Stimulated activated CD4-positive, alpha-beta T cell treated with anti-CD3 and anti-CD28 coated beads, Interleukin-15, amount 100 ng/mL, for 24 hours (primary cell): ENCODE measurements at regions not wholly inside any gene's neighbourhood (a gene's known extent, or its start where the extent isn't known, plus 50 kb on each side); places are given as distances from the start of the nearest gene placed in this dataset.

Experiments
- DNase-seq: peaks from one replicate; pipeline ENCODE4 v3.0.0-alpha.2; 2020

DNA sequence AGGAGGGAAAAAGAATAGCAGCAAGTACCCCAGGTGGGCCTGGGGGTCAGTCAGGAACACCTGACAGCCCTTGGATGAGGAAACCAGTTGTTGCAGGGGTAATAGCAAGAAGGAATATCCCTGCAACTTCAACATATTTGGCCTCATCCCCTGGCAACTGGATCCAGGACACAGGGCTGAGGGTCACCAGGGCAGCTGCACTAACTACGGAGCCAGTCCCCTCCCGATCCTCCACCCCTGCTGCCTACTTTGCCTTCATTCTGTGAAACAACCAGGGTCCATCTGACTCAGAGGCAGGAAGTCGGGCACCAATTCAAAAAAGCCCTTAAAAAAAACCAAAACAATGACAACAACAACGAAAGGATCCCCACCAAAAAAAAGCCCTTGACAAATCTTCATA, 52.9 kb downstream of the FRMPD3 start:
- DNase-seq, result no peak

DNA sequence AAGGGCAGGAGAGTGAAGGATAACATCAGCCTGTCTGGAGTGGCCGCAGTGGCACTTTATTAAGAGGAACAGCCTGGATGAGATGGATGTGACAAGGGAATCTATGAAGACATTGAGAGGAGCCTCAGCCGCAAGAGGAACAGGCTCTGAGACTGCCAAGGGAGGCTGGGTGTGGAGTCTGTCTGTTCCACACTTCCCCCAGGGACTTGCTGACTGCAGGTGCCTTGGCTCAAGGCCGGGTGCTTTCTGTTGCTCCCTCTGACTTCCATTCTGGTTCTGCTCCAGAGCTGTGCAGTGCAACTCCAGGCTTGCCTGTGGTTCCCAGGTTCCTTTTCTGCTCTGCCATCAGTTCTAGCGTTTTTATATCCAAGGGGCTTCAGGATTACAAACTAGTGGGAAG, 54.6 kb downstream of the FRMPD3 start:
- no peak for DNase-seq

DNA sequence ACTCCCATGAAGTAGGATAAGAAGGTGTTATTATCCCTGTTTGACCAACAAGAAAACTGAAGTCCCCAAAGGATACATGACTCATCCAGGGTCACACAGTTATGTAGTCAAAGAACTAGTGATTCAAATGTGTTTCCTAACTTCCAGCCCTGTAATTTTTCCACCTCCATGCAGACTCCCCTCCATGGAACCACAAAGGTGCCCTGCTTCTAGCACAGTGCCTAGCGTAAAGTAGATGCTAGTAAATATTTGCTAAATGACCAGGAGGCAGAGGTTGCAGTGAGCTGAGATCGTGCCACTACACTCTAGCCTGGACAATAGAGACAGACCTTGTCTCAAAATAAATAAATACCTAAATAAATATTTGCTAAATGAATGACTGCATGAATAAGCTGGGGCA, 55.8 kb downstream of the FRMPD3 start:
- no peak for DNase-seq

DNA sequence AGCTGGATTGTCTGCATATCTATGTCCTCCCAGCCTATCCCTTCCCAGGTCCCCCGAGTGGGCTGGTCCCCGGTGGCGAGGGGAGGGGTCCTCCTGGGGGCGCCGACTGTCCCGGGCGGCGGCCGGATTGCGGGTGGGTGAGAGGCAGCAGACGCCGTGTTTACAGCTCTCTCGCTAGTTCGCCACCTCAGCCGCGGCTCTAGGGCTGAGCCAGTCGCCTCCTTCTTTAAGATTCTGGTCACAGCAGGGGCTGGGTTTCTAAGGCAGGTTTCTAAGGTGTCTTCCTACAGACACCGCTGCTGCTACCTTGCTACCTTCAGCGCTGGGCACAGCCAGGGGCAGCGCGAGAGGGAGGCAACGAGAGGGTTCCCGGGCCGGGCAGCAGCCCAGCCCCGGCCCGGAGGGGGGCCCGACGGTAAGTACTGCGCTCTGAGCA, 57.2 kb downstream of the FRMPD3 start:
- peak; percentile 3 for DNase-seq

DNA sequence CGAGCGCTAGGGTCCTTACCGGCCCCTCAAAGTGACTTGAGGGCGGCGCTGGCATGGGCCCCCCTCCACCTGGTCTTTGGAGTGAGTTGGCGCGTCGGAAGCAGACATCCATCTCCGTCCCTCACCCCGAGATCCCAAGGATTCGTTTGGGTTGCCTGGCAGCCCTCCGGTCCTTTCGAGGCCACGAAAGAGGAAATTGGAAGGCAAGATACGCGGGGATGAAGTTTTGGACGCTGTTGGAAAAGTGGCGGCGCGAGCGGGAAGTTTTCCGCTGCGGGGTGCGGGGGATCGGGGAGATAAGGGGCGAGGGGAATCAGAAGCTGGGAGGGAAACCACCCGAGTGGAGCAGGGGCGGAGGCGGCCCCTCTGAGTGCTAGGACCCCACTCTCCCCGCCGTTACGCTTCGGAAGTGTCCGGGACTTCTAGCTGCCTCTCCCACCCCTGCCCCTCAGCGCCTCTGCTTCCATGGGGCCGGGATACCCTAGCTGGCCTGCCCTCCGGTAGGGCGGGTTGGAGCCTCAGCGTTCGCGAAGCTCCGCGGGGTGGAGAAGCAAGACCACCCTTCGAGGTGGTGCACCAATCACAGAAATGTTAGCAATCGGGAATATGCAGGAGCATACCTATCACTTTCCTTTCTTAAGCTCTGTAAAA, 57.8 kb downstream of the FRMPD3 start:
- no peak for DNase-seq

DNA sequence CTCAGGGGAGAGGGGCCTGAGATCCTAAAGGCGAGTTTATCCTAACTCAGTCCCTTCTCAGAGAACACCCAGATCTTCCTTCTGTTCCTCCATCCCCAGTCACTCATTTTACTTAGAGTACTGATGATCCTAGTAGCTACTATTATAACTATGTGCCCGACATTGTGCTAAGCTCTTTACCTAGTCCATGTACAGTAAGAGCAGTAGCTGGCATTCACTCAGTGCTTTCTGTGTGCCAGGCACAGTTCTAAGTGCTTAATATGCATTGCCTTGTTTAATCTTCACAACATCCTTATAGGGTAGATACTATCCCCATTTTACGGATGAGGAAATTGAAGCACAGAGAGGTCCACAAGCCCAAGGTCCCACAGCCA, 58.3 kb downstream of the FRMPD3 start:
- DNase-seq, result no peak

DNA sequence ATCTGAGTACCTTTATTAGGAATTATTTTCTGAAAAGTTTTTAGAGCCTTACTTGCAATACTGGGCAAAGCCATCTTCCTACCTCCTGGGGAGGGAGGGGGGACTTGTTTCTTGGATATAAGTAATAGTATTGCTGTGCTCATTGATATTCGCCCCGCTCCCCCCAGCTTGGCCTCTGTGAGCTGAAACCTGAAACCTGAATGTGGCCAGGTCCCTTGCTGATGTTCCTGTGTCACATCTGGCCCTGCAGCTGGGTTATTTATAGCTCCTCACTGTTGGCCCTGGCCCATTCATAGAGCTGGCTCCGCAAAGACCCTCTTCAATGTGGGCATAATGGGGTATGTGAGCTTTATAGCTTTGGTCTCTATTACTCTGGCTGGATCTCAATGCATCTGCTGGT, 59.5 kb downstream of the FRMPD3 start:
- no peak for DNase-seq

DNA sequence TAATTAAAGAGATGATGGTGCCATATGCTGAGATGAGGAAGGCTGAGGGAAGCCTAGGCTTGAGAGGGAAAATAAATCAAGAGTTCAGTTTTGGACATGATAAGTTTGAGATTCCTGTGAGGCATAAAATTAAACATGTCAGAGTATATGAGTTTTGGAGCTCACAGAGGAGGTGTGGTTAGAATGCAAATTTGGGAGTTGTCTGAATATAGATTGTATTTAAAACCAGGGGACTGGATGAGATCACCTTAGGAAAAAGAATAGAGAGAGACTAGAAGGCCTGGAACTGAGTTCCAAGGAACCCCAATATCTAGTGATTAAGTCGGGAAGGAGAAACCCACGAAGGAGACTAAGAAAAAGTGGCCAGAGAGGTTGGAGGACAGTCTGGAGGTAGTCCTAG, 65.5 kb downstream of the FRMPD3 start:
- DNase-seq, result no peak

DNA sequence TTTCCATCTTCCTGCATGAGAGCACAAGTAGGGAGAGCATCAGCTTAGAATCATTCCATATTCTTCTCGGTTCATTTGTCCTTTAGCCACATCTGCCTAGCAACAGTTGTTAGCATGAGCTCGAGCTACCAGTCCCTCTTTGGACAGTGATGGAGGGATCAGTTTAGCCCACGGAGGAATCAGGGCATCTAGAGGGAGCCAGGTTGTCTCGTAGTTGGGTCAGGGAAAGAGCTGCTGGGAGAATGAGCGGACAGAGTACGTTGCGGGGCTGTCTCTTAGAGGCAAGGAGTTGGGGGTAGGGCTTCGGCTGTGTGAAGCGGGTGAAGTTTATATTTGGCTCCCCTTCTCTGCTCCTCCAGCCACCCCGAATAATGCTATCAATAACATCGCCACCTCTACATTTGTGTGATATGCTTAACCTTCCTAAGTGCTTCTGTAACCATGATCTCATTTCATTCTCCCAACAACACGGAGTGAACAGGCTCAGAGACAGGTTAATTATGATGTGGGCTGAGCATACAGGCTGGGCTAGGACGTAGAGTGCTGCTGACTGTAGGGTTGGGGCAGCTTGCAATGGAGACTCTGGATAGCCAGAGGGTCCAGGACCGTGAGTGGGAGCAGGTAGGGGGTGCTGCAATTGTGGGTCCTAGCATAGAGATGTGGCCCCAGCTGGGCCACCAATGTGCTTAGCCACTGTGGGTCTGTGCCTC, 72.6 kb downstream of the FRMPD3 start:
- DNase-seq, result no peak

DNA sequence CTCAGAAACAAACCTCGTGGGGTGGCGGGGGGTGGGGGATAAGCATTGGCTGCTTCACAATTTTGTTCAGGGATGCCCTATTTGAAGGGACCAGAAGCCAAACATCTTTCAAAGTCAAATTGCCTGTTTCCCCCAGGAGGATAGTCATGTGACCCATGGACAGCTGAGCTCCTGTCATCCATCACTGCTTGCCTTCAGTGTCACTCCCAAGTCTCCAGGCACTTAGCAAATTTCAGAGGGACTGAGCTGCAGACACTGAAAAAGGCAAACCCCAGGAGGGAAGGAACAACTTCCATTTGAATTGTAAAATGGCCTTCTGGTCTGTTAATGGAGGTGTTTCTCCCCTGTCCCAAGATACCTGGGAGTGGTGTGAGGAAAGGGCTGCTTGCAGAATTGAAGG, 73.4 kb downstream of the FRMPD3 start:
- DNase-seq, result no peak

DNA sequence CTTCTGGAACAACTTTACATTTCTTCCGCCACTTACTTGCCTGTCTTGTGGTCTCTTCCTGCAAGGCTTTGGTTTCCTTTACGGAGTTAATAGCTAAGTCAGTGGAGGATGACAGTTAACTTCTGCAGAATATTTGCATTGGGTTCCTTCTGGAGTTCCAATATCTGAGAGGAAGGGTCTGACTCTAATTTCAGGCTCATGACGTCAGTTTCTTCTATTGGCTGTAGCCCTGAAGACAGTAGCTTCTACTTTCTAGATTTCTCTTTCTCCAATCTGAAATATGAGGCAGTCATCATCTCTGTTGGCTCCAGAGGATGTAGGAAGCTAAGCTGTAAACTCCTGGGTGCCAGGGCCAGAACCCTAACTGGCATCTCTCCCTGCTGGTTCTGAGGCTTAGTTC, 76.7 kb downstream of the FRMPD3 start:
- DNase-seq, result no peak

DNA sequence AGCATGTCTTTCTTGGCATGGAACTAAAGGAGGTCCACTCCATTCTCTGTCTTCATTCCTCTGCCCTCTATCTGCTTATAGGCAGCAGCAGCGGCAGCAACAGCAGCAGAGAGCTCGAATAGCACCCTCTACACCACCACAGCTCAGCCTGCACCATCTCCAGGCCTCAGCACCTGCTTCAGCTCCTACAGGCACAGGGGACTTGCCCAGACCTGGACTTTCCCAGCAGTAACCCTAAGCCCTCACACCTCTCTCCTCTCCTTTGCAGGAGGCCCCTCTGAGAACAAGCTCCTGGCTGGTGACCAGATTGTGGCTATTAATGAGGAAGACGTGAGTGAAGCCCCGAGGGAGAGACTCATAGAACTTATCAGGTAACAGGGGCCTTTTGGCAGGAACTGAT, 80.7 kb downstream of the FRMPD3 start:
- no peak for DNase-seq

DNA sequence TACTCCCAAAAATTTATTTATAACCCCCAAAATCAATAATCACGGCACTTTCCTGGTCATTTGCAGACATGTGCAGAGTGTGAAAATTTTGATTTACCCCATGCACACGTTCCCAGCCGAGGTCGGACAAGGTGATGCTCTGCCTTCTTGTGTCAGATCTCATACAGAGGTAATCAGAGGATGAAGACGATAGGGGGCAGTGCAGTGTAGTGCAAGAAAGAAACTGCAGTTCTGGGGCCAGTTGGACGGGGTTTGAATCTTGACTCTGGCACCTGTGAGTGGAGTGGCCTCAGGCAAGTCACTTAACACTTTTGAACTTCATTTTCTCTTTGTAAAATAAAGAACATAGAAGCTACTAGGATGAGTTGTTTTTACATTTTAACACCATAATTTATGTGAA, 88.4 kb downstream of the FRMPD3 start:
- peak; percentile 49 for DNase-seq

DNA sequence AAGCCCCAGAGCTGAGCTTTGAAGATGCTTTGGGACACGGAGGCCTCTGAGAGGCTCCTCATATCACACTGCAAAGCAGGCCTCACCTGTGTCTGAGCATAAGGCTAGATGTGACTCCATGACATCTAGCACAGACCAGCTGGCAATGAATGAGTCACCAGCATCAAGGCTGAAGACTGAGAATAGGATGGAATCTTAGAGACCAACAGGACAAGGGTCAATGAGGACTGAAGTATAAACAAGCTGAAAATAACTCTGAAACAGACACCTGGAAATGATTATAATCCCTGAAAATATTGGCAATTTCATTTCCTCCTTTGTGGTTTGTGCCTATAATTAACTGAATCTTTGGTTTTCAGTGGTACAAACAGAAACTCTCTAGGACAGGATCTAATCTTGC, 87.1 kb upstream of the PRPS1 start:
- DNase-seq, result no peak

DNA sequence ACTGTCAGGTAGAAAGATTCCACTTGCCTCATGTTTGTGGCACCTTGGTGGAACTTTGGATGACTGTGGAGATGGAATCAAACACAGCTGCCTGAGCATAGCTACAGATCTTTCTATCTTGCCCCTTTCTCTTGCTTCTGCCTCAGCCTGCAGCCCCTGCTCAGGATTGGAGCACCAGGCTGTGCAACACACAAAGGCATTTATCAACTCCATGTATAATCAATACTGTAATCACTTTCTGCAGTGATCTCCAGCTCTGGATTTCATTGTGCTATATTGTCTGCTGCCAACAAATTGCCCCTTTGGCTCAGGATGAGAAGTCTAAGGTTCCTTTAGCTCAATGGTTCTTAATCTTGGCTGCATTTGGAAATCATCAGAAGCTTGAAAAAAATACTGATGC, 86.3 kb upstream of the PRPS1 start:
- DNase-seq, result no peak

DNA sequence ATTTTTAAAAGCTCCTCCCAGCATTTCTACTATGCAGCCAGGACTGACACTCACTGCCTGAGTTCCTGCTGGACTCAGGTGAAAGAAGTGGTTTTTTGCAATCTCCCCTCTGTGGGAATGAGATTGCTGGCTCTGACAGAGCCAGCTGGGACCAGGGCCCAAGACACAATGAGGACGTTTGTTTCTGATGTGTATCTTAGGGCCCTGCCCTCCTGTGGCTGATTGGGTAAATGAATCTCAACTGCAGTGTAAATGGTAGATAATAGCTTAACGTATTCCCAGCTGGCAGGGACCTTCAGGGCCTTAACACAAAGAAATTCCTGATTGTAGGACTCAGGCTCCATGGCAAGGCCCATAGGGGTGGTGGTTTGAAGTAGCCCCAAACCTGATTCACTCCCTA, 85.8 kb upstream of the PRPS1 start:
- DNase-seq, result no peak

DNA sequence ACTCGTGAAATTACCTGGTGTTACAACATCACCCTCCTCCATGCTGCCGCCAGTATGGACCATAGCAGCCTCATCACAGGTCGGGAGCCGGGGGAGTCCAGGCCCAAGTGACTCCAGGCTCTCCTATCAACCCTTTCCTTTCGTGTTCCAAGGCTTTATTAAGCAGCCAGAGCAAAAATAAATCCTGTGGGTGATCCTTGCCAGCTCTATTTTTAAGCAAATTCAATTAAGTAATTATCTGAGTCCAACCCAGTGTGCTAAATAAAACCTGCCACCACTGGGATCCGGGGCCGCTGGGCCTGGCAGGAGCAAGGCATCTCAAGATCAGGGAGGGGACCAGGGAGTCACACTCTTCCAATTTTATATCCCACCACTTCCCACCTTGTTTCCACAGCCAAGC, 80.7 kb upstream of the PRPS1 start:
- DNase-seq, result no peak

DNA sequence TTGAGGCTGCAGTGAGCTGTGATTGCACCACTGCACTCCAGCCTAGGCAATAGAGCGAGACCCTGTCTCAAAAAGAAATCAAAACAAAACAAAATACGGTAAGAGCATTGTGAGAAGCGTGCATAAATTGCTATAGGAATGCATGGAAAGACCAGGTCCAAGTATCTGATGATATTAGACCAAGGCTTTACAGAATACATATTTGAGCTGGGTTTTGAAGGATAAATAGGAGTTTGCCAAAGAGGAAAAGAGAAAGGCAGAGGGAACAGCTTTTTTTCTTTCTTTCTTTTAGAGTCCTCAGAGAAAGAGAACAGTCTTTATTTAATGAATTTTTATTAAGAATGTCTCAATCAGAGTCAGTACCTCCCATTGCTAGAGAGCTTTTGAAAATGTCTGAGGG, 79.5 kb upstream of the PRPS1 start:
- DNase-seq, result no peak

DNA sequence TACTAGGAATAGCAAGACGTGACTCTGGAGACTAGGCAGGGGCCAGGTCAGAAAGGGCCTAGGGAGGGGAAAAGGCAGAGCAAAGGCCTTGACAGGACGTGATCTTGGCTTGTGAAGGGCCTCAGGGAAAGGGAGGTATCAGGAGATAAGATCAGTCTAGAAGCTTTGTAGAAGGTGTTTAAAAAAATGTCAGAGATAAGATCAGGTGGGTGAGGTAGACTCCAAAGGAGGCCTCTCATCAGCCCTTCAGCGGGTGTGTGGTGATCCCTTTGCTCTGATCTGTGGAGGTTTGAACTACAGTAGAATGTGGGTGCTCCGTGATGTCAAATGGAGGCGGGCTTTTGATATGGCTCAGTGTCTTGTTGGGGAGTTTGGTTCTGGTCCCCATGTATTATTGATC, 78.8 kb upstream of the PRPS1 start:
- peak; percentile 28 for DNase-seq

DNA sequence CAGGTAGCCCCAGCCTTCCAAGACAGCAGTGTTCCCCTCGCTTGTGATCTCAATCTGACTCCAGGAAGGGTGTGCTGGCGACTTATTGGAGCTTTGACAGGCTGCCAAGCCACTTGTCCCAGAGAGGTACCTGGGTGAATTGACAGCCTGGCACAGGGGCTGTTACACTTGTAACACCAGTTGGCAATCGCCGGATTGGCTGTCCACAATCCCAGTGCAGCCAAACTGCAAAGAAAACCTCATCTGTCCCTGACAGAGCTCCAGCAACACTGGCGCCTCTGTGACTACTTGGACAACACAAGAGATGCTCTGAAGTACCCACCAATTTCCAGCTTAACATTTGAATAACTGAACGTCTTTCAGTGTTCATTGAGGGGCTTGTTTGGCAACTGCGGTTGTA, 76.8 kb upstream of the PRPS1 start:
- no peak for DNase-seq

DNA sequence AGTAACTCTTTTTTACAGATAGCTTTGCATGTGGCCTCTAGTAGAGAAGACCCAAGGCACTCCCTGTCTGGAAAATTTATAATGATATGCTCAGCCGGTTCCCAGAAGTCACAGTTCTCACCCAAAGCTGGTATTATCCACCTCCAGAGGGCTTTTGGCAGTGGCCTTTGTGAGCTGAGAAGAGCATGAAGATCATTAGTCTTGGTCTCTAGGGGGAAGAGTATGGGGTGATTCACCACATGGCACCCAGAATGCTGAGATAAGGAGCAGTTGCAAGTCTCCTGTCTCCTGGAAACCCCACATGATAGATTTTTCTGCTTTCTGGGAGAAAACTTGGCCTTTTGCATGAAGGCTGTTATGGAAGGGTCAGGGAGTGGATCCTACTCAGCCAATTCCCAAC, 75.4 kb upstream of the PRPS1 start:
- no peak for DNase-seq

DNA sequence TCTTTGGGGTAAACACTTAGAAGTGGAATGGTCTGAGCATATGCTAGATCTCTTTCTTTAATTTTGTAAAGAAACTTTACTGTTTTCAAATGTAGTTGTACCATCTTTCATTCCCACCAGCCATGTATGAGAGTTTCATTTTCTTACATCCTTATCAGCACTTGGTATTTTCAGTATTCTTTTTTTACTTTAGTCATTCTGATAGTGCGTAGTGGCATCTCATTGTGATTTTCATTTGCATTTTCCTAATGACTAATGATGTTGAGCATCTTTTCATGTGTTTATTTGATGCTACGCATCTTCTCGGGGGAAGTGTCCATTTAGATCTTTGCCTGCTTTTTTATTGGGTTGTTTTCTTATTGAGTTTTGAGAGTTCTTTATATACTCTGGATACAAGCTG, 71.3 kb upstream of the PRPS1 start:
- no peak for DNase-seq

DNA sequence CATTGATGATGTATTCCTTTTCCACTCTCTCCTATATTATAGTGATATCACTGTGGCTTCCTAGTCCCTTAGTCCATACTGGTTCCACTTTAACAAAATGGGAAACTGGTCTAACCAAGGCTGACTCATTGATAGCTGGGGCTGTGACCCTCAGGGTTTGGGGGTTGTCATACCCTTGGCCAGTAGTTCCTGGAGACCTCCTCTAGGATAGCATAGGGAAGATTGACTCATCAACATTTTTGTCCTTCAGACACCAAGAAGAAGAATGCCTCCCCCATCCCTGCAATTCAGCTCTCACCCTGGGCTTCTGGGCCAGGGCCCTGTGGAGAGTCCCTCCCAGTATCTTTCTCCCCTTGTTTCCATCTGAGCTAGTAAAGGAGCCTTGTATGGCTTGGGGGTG, 68.8 kb upstream of the PRPS1 start:
- DNase-seq, result no peak

DNA sequence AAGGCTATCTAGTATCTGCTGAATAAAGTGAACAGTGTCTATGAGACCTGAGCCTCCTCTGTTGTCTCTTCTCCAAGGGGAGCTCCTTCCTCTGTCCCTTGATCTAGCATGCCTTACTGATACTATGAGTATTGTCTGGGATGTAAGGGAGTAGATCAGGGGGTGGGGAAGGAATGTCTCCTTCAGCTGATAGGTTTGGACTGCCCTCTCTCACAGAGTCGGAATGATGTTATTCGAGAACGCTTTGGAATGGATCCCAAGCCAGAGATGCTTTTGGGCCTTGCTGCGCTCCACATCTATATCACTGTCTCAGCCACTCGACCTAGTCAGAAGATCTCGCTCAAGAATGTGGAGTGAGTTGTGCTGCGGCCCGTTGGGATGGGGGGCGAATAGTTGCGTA, 68.3 kb upstream of the PRPS1 start:
- DNase-seq, result no peak

DNA sequence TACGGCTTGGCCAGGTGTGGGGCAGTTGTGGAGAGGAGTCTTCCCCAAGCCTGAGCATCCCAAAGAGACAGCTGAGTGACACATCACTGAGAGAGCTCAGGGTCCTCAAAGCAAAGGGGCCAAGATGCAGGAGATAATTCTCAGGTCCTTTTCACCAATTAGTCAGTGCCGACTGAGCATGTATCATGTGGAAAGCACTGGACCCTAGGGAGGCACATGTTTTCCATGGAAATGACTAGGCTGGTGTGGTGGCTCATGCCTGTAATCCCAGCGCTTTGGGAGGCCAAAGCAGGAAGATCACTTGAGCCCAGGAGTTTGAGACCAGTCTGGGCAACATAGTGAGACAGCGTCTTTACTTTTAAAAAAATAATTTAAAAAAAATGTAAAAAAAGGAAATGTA, 67.3 kb upstream of the PRPS1 start:
- no peak for DNase-seq
